ENCODE measurements at regions not wholly inside any gene's neighbourhood (a gene's known extent, or its start where the extent isn't known, plus 50 kb on each side); places are given as distances from the start of the nearest gene placed in this dataset.

GRCh38 chr5:101969742-101970141, 326.3 kb downstream of the SLCO4C1 start:
- WGBS = 13% methylated on average over 1 of the region's 1 CpG
- Histone ChIP-seq H3K4me1 (ENCODE audit: control insufficient read depth in 4 of 4, insufficient read depth in 4 of 4, low read length in 3 of 4) (peaks cover 0 to 2% (median 0%) of the 10 kb centered on the region in 4 donors), H3K36me3 (ENCODE audit: control insufficient read depth in 4 of 4, insufficient read depth in 3 of 4, low read depth in 1 of 4, low read length in 3 of 4) (no peaks in the 10 kb centered on the region), H3K27ac (ENCODE audit: low read depth in 1 of 2, low read length in 2 of 2) (no peak overlapping the region), H3K27me3 (ENCODE audit: control insufficient read depth in 4 of 4, insufficient read depth in 4 of 4, low read length in 3 of 4) (no peaks in the 10 kb centered on the region), H3K9ac (ENCODE audit: low read depth in 1 of 2, low read length in 2 of 2) (no peak overlapping the region), H3K9me3 (ENCODE audit: control insufficient read depth in 4 of 4, low read length in 3 of 4) (no peaks in the 10 kb centered on the region), H3K4me3 (ENCODE audit: low read depth in 1 of 3, low read length in 3 of 3) (no peak overlapping the region)
- DNase-seq (ENCODE audit: low spot score) = no peak
- TF ChIP-seq YY1 (IDR thresholded peaks at IDR 0.05) (no peak), ZBTB33 (IDR thresholded peaks at IDR 0.05) (no peak), FOXA1 (IDR thresholded peaks at IDR 0.05) (no peak), MAX (IDR thresholded peaks at IDR 0.05) (no peak), RAD21 (IDR thresholded peaks at IDR 0.05) (no peak), RXRA (IDR thresholded peaks at IDR 0.05) (no peak), EGR1 (IDR thresholded peaks at IDR 0.05; ENCODE audit: low read depth in 2 of 2) (no peak), HNF4G (IDR thresholded peaks at IDR 0.05) (no peak), GABPA (IDR thresholded peaks at IDR 0.05 in 1 of 2, conservative IDR thresholded peaks at IDR 0.05 in 1 of 2) (no peak), SP1 (IDR thresholded peaks at IDR 0.05) (no peak), JUND (IDR thresholded peaks at IDR 0.05) (no peak)

- no peaks in the 10 kb centered on the region for H3K9me3 ChIP-seq (ENCODE audit: control insufficient read depth in 4 of 4, low read length in 3 of 4)
- TF ChIP-seq SP1 (IDR thresholded peaks at IDR 0.05) (no peak), RAD21 (IDR thresholded peaks at IDR 0.05) (no peak), ZBTB33 (IDR thresholded peaks at IDR 0.05) (no peak), HNF4G (IDR thresholded peaks at IDR 0.05) (no peak), MAX (IDR thresholded peaks at IDR 0.05) (no peak), EGR1 (IDR thresholded peaks at IDR 0.05; ENCODE audit: low read depth in 2 of 2) (no peak), CTCF (IDR thresholded peaks at IDR 0.05; ENCODE audit: low read depth, low read length, missing input control) (no peak), FOXA2 (IDR thresholded peaks at IDR 0.05) (no peak), YY1 (IDR thresholded peaks at IDR 0.05) (no peak), TAF1 (conservative IDR thresholded peaks at IDR 0.05) (no peak), GABPA (IDR thresholded peaks at IDR 0.05 in 1 of 2, conservative IDR thresholded peaks at IDR 0.05 in 1 of 2) (no peak), REST (IDR thresholded peaks at IDR 0.05) (no peak), FOXA1 (IDR thresholded peaks at IDR 0.05) (no peak), JUND (IDR thresholded peaks at IDR 0.05) (no peak), ATF3 (IDR thresholded peaks at IDR 0.05) (no peak), NR2F2 (IDR thresholded peaks at IDR 0.05) (no peak), RXRA (IDR thresholded peaks at IDR 0.05) (no peak)
- H3K27ac ChIP-seq (ENCODE audit: low read depth in 1 of 2, low read length in 2 of 2) = no peak overlapping the region
- no peaks in the 10 kb centered on the region for H3K36me3 ChIP-seq (ENCODE audit: control insufficient read depth in 4 of 4, insufficient read depth in 3 of 4, low read depth in 1 of 4, low read length in 3 of 4)
- H3K4me1 ChIP-seq (ENCODE audit: control insufficient read depth in 4 of 4, insufficient read depth in 4 of 4, low read length in 3 of 4) = peaks cover 0 to 2% (median 0%) of the 10 kb centered on the region in 4 donors
- 97% methylated on average over 2 of the region's 2 CpGs for WGBS
- H3K4me3 ChIP-seq (ENCODE audit: low read depth in 1 of 3, low read length in 3 of 3) = no peak overlapping the region
- no peaks in the 10 kb centered on the region for H3K27me3 ChIP-seq (ENCODE audit: control insufficient read depth in 4 of 4, insufficient read depth in 4 of 4, low read length in 3 of 4)
- no peak for DNase-seq (ENCODE audit: low spot score)
- no peak overlapping the region for H3K9ac ChIP-seq (ENCODE audit: low read depth in 1 of 2, low read length in 2 of 2)
Measured at GRCh38 chr5:101966476-101966875, 329.6 kb downstream of the SLCO4C1 start.

All from liver (tissue), 8 donors.